Heart right ventricle (tissue), 16 donors: ENCODE measurements at regions not wholly inside any gene's neighbourhood (a gene's known extent, or its start where the extent isn't known, plus 50 kb on each side); places are given as distances from the start of the nearest gene placed in this dataset.

ENCODE experiments used
- ATAC-seq, 8 donors: fragments of 200-7000 bp; cut with Tn5 transposase; one replicate each; pipeline ENCODE4 v1.9.1; 2020; ENCODE audit warnings: mild to moderate bottlenecking in 8 of 8, moderate library complexity in 8 of 8, moderate number of reproducible peaks in 1 of 8
- DNase-seq, 2 donors: peaks; one replicate each; pipeline ENCODE4 v3.0.0-alpha.2; 2020
- H3K27ac ChIP-seq, 10 donors: fragments of 200-600 bp; sonication (generic) in 2 of 10; one replicate each; pipeline versions ENCODE4 v1.5.0 to v1.8.0; 2020 to 2022; ENCODE audit warnings: mild to moderate bottlenecking in 3 of 10
- H3K27me3 ChIP-seq, 7 donors: fragments of 200-600 bp; one replicate each; pipeline ENCODE4 v1.8.0; 2021 to 2022; ENCODE audit warnings: mild to moderate bottlenecking in 2 of 7
- H3K36me3 ChIP-seq, 9 donors: fragments of 200-600 bp; sonication (generic) in 1 of 9; one replicate each; pipeline versions ENCODE4 v1.5.0 to v1.8.0; 2020 to 2022; ENCODE audit warnings: mild to moderate bottlenecking in 2 of 9
- H3K4me1 ChIP-seq, 9 donors: fragments of 200-600 bp; sonication (generic) in 1 of 9; one replicate each; pipeline versions ENCODE4 v1.5.0 to v1.8.0; 2020 to 2022; ENCODE audit warnings: mild to moderate bottlenecking in 4 of 9
- H3K4me3 ChIP-seq, 10 donors: fragments of 200-600 bp; sonication (generic) in 2 of 10; one replicate each; pipeline versions ENCODE4 v1.5.0 to v1.8.0; 2020 to 2022; ENCODE audit warnings: mild to moderate bottlenecking in 7 of 10, moderate library complexity in 2 of 10
- H3K9me3 ChIP-seq, 11 donors: fragments of 200-600 bp in 10 of 11; sonication (generic) in 2 of 11; one replicate each; pipeline versions ENCODE4 v1.5.0 to v1.8.0; 2013 to 2022; ENCODE audit warnings: mild to moderate bottlenecking in 2 of 11, control low read depth in 1 of 11, moderate library complexity in 1 of 11
- WGBS, 2 donors: extraction: QIAGEN DNeasy Blood & Tissue Kit; methylation state at CpG; one replicate each; pipeline ENCODE4 v1.1.7; 2013; ENCODE audit warnings: inconsistent platforms in 1 of 2; 5-methylcytosine and 5-hydroxymethylcytosine counted together
- intact Hi-C, 10 donors: fragments of 100-400 bp; cut with DNase I; formaldehyde crosslinking; loops; one replicate each; pipeline versions ENCODE4 v1.11.1 to v1.14.2; 2022
- TF ChIP-seq, protein P1 (sequence below), 9 donors: fragments of 200-600 bp; sonication (generic) in 2 of 9; IDR thresholded peaks; one replicate each; pipeline versions ENCODE4 v1.5.0 to v1.8.0; 2021 to 2022; ENCODE audit warnings: antibody characterized with exemption in 9 of 9, mild to moderate bottlenecking in 5 of 9, moderate library complexity in 1 of 9
- donor health status: Arrhythmogenic right ventricular cardiomyopathy.
- donor health status: ischemic (EF 13 %, LVEDD 7.1; RV severe dilation, severe dysfunction).
- donor health status: healthy with polysubstance abuse.
- donor health status: DM: no; HTN: yes; CAD: no.
- donor health status: DM: no; HTN: no; CAD: no.
- donor health status: ischemic (EF 25% LVEDD 6.9; RV normal size, moderate dysfunction).
- donor health status: ischemic (EF 25% LVEDD 5.7; RV mildly dilated, moderate dysfunction).
- donor health status: healthy.
- donor health status: DM: yes; HTN: yes; CAD: no.
- donor health status: Ischemic cardiomyopathy.
- donor health status: ischemic (EF 35%, LVEDD 5.7; RV mildly dilated, moderate dysfunction).
- donor health status: nonischemic (EF 11% LVEDD 7.7; RV severe dilation, severe dysfunction).
- donor health status: DM: yes; HTN: yes; CAD: no.
- donor health status: PGD.
- donor health status: ischemic (EF 29% LVEDD 5.4; RV normal size, mild dysfunction).
- donor health status: nonischemic (EF 23%, LVEDD 6.1; RV moderate dilation, normal function).

DNA sequence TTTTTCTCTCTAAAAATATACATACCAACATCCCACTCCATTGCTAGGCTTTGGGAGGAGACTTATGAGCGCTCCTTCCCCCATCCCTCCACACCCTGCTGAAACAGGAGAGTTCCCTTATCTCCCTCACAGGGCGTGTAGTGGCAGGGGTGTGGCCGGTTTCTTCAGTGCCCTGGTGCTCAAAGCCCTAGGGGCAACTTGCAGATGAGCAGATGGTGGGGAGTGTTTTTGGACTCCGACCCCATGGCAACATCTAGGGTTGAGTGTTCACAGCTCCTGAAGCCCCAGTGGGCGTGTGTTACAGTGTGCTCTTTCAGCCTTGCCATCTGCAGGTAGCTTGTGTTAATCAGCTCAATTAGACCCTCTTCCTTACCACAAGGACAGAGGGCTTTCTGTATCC, 409.5 kb downstream of the MAT2B start:
- intact Hi-C loops = no loop called here
- DNase-seq = no peak
- peaks cover 0 to under 1% (median 0%) of the 10 kb centered on the region in 11 donors for H3K9me3 ChIP-seq
- peaks cover 0 to 30% (median 0%) of the 10 kb centered on the region in 9 donors for H3K4me1 ChIP-seq
- no peaks in the 10 kb centered on the region for H3K27me3 ChIP-seq
- no peak overlapping the region for H3K4me3 ChIP-seq
- peak overlapping the region in 1 of 10 donors; percentile 76 for H3K27ac ChIP-seq
- H3K36me3 ChIP-seq = no peaks in the 10 kb centered on the region
- WGBS, 2 donors = 50 to 59% methylated on average over 5 of the region's 5 CpGs
- ATAC-seq = no peak
- TF ChIP-seq, protein P1, sequence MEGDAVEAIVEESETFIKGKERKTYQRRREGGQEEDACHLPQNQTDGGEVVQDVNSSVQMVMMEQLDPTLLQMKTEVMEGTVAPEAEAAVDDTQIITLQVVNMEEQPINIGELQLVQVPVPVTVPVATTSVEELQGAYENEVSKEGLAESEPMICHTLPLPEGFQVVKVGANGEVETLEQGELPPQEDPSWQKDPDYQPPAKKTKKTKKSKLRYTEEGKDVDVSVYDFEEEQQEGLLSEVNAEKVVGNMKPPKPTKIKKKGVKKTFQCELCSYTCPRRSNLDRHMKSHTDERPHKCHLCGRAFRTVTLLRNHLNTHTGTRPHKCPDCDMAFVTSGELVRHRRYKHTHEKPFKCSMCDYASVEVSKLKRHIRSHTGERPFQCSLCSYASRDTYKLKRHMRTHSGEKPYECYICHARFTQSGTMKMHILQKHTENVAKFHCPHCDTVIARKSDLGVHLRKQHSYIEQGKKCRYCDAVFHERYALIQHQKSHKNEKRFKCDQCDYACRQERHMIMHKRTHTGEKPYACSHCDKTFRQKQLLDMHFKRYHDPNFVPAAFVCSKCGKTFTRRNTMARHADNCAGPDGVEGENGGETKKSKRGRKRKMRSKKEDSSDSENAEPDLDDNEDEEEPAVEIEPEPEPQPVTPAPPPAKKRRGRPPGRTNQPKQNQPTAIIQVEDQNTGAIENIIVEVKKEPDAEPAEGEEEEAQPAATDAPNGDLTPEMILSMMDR (IDR thresholded peaks at IDR 0.05) = no peak

DNA sequence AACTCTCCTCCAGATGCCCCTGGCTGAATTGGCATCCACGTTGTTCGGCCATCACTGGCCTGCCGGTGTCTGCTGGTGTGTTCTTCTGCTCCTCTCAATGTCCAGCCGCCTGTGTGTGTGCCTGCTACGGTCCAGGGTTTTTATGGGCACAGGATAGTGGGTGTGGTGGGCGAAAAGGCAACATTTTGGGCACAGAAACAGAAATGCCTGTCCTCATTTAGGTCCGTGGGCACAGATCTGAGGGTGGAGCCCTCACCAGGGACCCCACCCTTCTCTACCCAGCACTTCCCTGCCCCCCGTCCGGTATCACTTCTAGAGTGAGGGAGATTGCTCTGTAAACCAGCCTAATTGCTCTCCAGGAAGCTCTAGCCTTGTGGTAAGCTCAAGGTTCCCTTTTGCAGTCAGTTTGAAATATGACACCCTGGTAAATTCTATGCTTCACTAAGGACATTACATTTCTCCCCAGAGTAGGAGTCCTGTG, 410.1 kb downstream of the MAT2B start:
- Histone ChIP-seq H3K27ac (peak overlapping the region in 1 of 10 donors; percentile 76), H3K4me1 (peaks cover 0 to 30% (median 0%) of the 10 kb centered on the region in 9 donors), H3K4me3 (no peak overlapping the region), H3K9me3 (peaks cover 0 to 6% (median 0%) of the 10 kb centered on the region in 11 donors), H3K27me3 (no peaks in the 10 kb centered on the region), H3K36me3 (no peaks in the 10 kb centered on the region)
- 70 to 71% methylated on average over 9 of the region's 9 CpGs for WGBS, 2 donors
- intact Hi-C loops = no loop called here
- ATAC-seq (peak in 3 of 8 donors; percentile 41 to 58 (median 53)), DNase-seq (no peak)
- TF ChIP-seq, protein P1 (IDR thresholded peaks at IDR 0.05) = no peak

DNA sequence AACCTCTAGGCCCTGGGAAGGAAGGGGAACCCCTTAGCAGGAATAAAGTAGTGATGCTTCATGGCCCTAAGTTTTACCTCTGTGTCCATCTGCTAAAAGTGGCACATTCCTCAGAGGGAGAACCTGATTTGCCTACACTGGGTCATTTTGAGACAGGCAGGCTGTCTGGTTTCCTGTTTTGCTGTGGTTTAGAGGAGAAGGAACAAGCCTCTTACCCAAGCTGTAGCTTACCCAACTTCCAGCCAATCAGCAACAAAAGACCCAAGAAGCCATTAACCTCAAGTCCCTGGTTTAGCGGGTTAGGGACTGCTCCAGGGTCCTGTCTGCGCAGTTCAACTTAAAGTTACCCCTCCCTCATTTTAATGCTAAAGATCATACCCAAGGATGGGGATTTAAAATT, 411.0 kb downstream of the MAT2B start:
- WGBS, 2 donors = 89 to 95% methylated on average over 2 of the region's 2 CpGs
- peak overlapping the region in 1 of 10 donors; percentile 76 for H3K27ac ChIP-seq

DNA sequence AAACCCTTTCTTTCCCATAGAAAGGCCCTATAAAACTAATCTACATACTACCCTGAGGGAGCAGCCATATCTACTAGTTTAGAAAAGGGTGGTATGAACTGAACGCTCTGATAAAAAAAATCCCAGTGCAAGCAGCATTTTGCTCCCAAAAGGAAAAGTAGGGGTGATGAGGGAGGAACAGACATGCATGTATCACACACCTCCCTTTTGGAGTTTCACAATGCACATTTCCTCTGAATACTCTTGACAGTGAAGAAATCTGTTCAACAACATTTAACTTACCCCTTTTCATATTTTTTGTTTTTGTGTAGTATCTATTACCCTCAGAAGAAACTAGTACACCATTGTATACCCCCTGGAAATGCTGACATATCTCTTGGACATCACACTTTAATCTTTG, 411.4 kb downstream of the MAT2B start:
- TF ChIP-seq, protein P1 (IDR thresholded peaks at IDR 0.05) = no peak
- DNase-seq (no peak), ATAC-seq (no peak)
- intact Hi-C loops = no loop called here
- peak overlapping the region in 1 of 10 donors; percentile 76 for H3K27ac ChIP-seq
- WGBS, 2 donors = 57 to 64% methylated on average over 1 of the region's 1 CpG
- no peaks in the 10 kb centered on the region for H3K27me3 ChIP-seq
- H3K36me3 ChIP-seq = no peaks in the 10 kb centered on the region
- peaks cover 0 to 30% (median 0%) of the 10 kb centered on the region in 9 donors for H3K4me1 ChIP-seq
- H3K4me3 ChIP-seq = no peak overlapping the region
- peaks cover 0 to 18% (median 0%) of the 10 kb centered on the region in 11 donors for H3K9me3 ChIP-seq

More for the DNA sequence above, 411.0 kb downstream of the MAT2B start:
- Histone ChIP-seq H3K9me3 (peaks cover 0 to 15% (median 0%) of the 10 kb centered on the region in 11 donors), H3K36me3 (no peaks in the 10 kb centered on the region), H3K4me3 (no peak overlapping the region), H3K27me3 (no peaks in the 10 kb centered on the region), H3K4me1 (peaks cover 0 to 30% (median 0%) of the 10 kb centered on the region in 9 donors)
- peak in 5 of 8 donors; percentile 33 to 75 (median 62) for ATAC-seq
- DNase-seq = no peak
- intact Hi-C loops = no loop called here
- TF ChIP-seq, protein P1 (IDR thresholded peaks at IDR 0.05) = no peak
